T-cell (primary cell): ENCODE measurements at regions not wholly inside any gene's neighbourhood (a gene's known extent, or its start where the extent isn't known, plus 50 kb on each side); places are given as distances from the start of the nearest gene placed in this dataset.
"Not testable (repeated sequence)": the region's sequence is repeated elsewhere in the genome, so short reads cannot be mapped to it uniquely, and the experiment has no call there.

Experiments used
- ATAC-seq, 4 experiments: fragments of 200-7000 bp in 3 of 4; fragments of 150-1000 bp in 1 of 4; cut with Tn5 transposase; replicated peaks in 1 of 4; 1 replicate in 3 of 4; 2 replicates in 1 of 4; pipeline ENCODE4 v1.10.0; 2021; ENCODE audit warnings: moderate library complexity in 3 of 4, mild to moderate bottlenecking in 2 of 4, moderate number of reproducible peaks in 1 of 4
- CTCF ChIA-PET, 2 donors: fragments of 300-600 bp; sonication (Branson Sonifier 250); formaldehyde crosslinking; loops; one replicate each; lab custom pipeline; 2022; ENCODE audit warnings: antibody characterized with exemption in 2 of 2; lab: Charles Lee
- POLR2A ChIA-PET, 2 donors: fragments of 300-600 bp; sonication (Branson Sonifier 250); formaldehyde crosslinking; loops; one replicate each; lab custom pipeline; 2022; ENCODE audit warnings: antibody characterized with exemption in 2 of 2; lab: Charles Lee
- DNase-seq, 35 experiments: peaks; one replicate each; pipeline versions ENCODE4 v3.0.0 to v3.0.0-alpha.2; 2013 to 2023
- H3K27ac ChIP-seq: one replicate; pipeline ENCODE4 v1.5.1; 2013; ENCODE audit warnings: low read length
- H3K27me3 ChIP-seq, 2 experiments: replicated peaks in 1 of 2; 1 replicate in 1 of 2; 2 replicates in 1 of 2; pipeline versions ENCODE4 v1.6.1 to v1.7.0; 2013; ENCODE audit warnings: low read length in 1 of 2, mixed read lengths in 1 of 2; ENCODE audit not compliant: control insufficient read depth in 2 of 2, insufficient read depth in 2 of 2; ENCODE audit errors: extremely low read depth in 1 of 2
- H3K36me3 ChIP-seq, 2 donors: 1 replicate in 1 of 2; 2 replicates in 1 of 2; pipeline versions ENCODE4 v1.6.1 to v1.7.0; 2013; ENCODE audit warnings: low read length in 1 of 2; ENCODE audit not compliant: control insufficient read depth in 2 of 2, insufficient read depth in 1 of 2; ENCODE audit errors: extremely low read depth in 1 of 2
- H3K4me1 ChIP-seq, 2 experiments: 1 replicate in 1 of 2; 2 replicates in 1 of 2; pipeline versions ENCODE4 v1.6.1 to v1.7.0; 2013; ENCODE audit warnings: low read length in 2 of 2, mixed read lengths in 1 of 2; ENCODE audit not compliant: insufficient read depth in 2 of 2, control insufficient read depth in 1 of 2; ENCODE audit errors: extremely low read depth in 1 of 2
- H3K4me3 ChIP-seq, 2 donors: 1 replicate in 1 of 2; 2 replicates in 1 of 2; pipeline versions ENCODE4 v1.5.1 to v1.7.0; 2013; ENCODE audit warnings: mild to moderate bottlenecking in 2 of 2, low read length in 1 of 2, moderate library complexity in 1 of 2; ENCODE audit not compliant: control insufficient read depth in 1 of 2; ENCODE audit errors: extremely low read depth in 1 of 2
- H3K9me3 ChIP-seq: 2 replicates; pipeline ENCODE4 v1.7.0; 2013
- H3K27ac Mint-ChIP-seq, 2 donors: one replicate each; pipeline ENCODE4 v1.8.0; 2020 to 2021; ENCODE audit warnings: mild to moderate bottlenecking in 2 of 2, mixed read lengths in 2 of 2
- H3K27me3 Mint-ChIP-seq, 2 donors: one replicate each; pipeline ENCODE4 v1.8.0; 2021 to 2022; ENCODE audit warnings: mixed read lengths in 2 of 2
- H3K36me3 Mint-ChIP-seq: one replicate; pipeline ENCODE4 v1.8.0; 2021; ENCODE audit warnings: mixed read lengths
- H3K4me1 Mint-ChIP-seq, 3 donors: one replicate each; pipeline ENCODE4 v1.8.0; 2020 to 2022; ENCODE audit warnings: mixed read lengths in 3 of 3, mild to moderate bottlenecking in 1 of 3
- H3K4me3 Mint-ChIP-seq, 3 donors: one replicate each; pipeline ENCODE4 v1.8.0; 2020 to 2022; ENCODE audit warnings: mild to moderate bottlenecking in 3 of 3, mixed read lengths in 3 of 3, moderate library complexity in 3 of 3
- H3K9me3 Mint-ChIP-seq, 3 donors: one replicate each; pipeline ENCODE4 v1.8.0; 2020 to 2022; ENCODE audit warnings: mixed read lengths in 3 of 3
- WGBS: methylation state at CpG from one replicate; pipeline ENCODE4 v1.1.5; 2013; ENCODE audit warnings: missing lambda C conversion rate; ENCODE audit not compliant: insufficient coverage; 5-methylcytosine and 5-hydroxymethylcytosine counted together

- H3K4me1 ChIP-seq, H3K36me3 Mint-ChIP-seq, H3K36me3 ChIP-seq, H3K4me3 ChIP-seq, POLR2A ChIA-PET, DNase-seq, H3K4me3 Mint-ChIP-seq, H3K9me3 Mint-ChIP-seq, ATAC-seq, H3K4me1 Mint-ChIP-seq, H3K27me3 Mint-ChIP-seq, H3K9me3 ChIP-seq, H3K27me3 ChIP-seq, H3K27ac ChIP-seq, H3K27ac Mint-ChIP-seq, CTCF ChIA-PET: not testable (repeated sequence)
- no CpG with 5 or more reads among the region's 5 CpGs for WGBS
Measured at GRCh38 chr13:86253497-86253896, 454.3 kb upstream of the SLITRK6 start.

- CTCF ChIA-PET, DNase-seq, H3K27me3 ChIP-seq, POLR2A ChIA-PET, H3K27me3 Mint-ChIP-seq, H3K4me1 ChIP-seq, H3K4me1 Mint-ChIP-seq, H3K9me3 ChIP-seq, H3K36me3 ChIP-seq, H3K27ac ChIP-seq, H3K36me3 Mint-ChIP-seq, H3K27ac Mint-ChIP-seq, H3K4me3 Mint-ChIP-seq, H3K4me3 ChIP-seq, ATAC-seq, H3K9me3 Mint-ChIP-seq: not testable (repeated sequence)
- WGBS: no CpG with 5 or more reads among the region's 2 CpGs
Measured at GRCh38 chr13:86255820-86256219, 456.6 kb upstream of the SLITRK6 start.

- peaks cover 0 to 4% (median 0%) of the 10 kb centered on the region in 3 donors for H3K9me3 Mint-ChIP-seq
- no peak for ATAC-seq
Measured at GRCh38 chr13:86269511-86269910, 470.3 kb upstream of the SLITRK6 start.

GRCh38 chr13:86282442-86282841, 483.2 kb upstream of the SLITRK6 start:
- WGBS: no CpG with 5 or more reads among the region's 2 CpGs
- H3K36me3 Mint-ChIP-seq: no peaks in the 10 kb centered on the region
- peaks cover 0 to 5% (median 3%) of the 10 kb centered on the region in 3 donors for H3K9me3 Mint-ChIP-seq
- no peaks in the 10 kb centered on the region for H3K27me3 Mint-ChIP-seq
- no peak overlapping the region for H3K27ac ChIP-seq
- no peaks in the 10 kb centered on the region for H3K9me3 ChIP-seq
- ChIA-PET CTCF (no interaction called here), POLR2A (no interaction called here)
- no peak for ATAC-seq
- no peak overlapping the region for H3K27ac Mint-ChIP-seq
- H3K4me1 ChIP-seq: no peaks in the 10 kb centered on the region
- H3K4me3 ChIP-seq: no peak overlapping the region
- H3K4me1 Mint-ChIP-seq: no peaks in the 10 kb centered on the region
- no peak overlapping the region for H3K4me3 Mint-ChIP-seq
- H3K36me3 ChIP-seq: no peaks in the 10 kb centered on the region
- no peak for DNase-seq
- H3K27me3 ChIP-seq: no peaks in the 10 kb centered on the region

More at GRCh38 chr13:86269511-86269910, 470.3 kb upstream of the SLITRK6 start:
- ChIA-PET CTCF (no interaction called here), POLR2A (no interaction called here)
- Mint-ChIP-seq H3K27ac (no peak overlapping the region), H3K4me1 (no peaks in the 10 kb centered on the region), H3K4me3 (no peak overlapping the region), H3K27me3 (no peaks in the 10 kb centered on the region), H3K36me3 (no peaks in the 10 kb centered on the region)
- Histone ChIP-seq H3K36me3 (no peaks in the 10 kb centered on the region), H3K4me1 (no peaks in the 10 kb centered on the region), H3K27me3 (no peaks in the 10 kb centered on the region), H3K9me3 (peaks cover 2% of the 10 kb centered on the region), H3K27ac (no peak overlapping the region), H3K4me3 (no peak overlapping the region)
- DNase-seq: no peak

GRCh38 chr13:86283031-86283430, 483.8 kb upstream of the SLITRK6 start:
- no peak overlapping the region for H3K4me3 ChIP-seq
- H3K27ac ChIP-seq: no peak overlapping the region
- ChIA-PET POLR2A (no interaction called here), CTCF (interaction anchor here in 1 of 2 donors (0.7 kb wide), 1 partner anchor 22 kb away, joined by 3 read pairs; no protein-coding TSS in a partner anchor)
- no peaks in the 10 kb centered on the region for H3K27me3 Mint-ChIP-seq
- no peaks in the 10 kb centered on the region for H3K4me1 Mint-ChIP-seq
- H3K4me1 ChIP-seq: no peaks in the 10 kb centered on the region
- no peak for ATAC-seq
- H3K9me3 ChIP-seq: no peaks in the 10 kb centered on the region
- no peaks in the 10 kb centered on the region for H3K27me3 ChIP-seq
- no peaks in the 10 kb centered on the region for H3K36me3 Mint-ChIP-seq
- H3K4me3 Mint-ChIP-seq: no peak overlapping the region
- H3K9me3 Mint-ChIP-seq: peaks cover 0 to 5% (median 0%) of the 10 kb centered on the region in 3 donors
- DNase-seq: no peak
- no CpG with 5 or more reads among the region's 3 CpGs for WGBS
- H3K36me3 ChIP-seq: no peaks in the 10 kb centered on the region
- no peak overlapping the region for H3K27ac Mint-ChIP-seq

- ChIA-PET POLR2A (no interaction called here), CTCF (no interaction called here)
- no CpG with 5 or more reads among the region's 3 CpGs for WGBS
- H3K4me3 ChIP-seq: no peak overlapping the region
- no peaks in the 10 kb centered on the region for H3K27me3 Mint-ChIP-seq
- no peaks in the 10 kb centered on the region for H3K36me3 Mint-ChIP-seq
- H3K27ac ChIP-seq: no peak overlapping the region
- H3K36me3 ChIP-seq: no peaks in the 10 kb centered on the region
- H3K9me3 ChIP-seq: no peaks in the 10 kb centered on the region
- H3K9me3 Mint-ChIP-seq: peaks cover 0 to 3% (median 0%) of the 10 kb centered on the region in 3 donors
- DNase-seq (no peak), ATAC-seq (no peak)
- H3K4me3 Mint-ChIP-seq: no peak overlapping the region
- no peak overlapping the region for H3K27ac Mint-ChIP-seq
- no peaks in the 10 kb centered on the region for H3K4me1 Mint-ChIP-seq
- H3K27me3 ChIP-seq: no peaks in the 10 kb centered on the region
- no peaks in the 10 kb centered on the region for H3K4me1 ChIP-seq
Measured at GRCh38 chr13:86298725-86299124, 499.5 kb upstream of the SLITRK6 start.

- Mint-ChIP-seq H3K4me1 (no peaks in the 10 kb centered on the region), H3K36me3 (no peaks in the 10 kb centered on the region), H3K9me3 (peaks cover 0 to 3% (median 0%) of the 10 kb centered on the region in 3 donors), H3K27ac (no peak overlapping the region), H3K4me3 (no peak overlapping the region), H3K27me3 (no peaks in the 10 kb centered on the region)
- no peak overlapping the region for H3K27ac ChIP-seq
- DNase-seq: no peak
- no peaks in the 10 kb centered on the region for H3K9me3 ChIP-seq
- ATAC-seq: no peak
- no peaks in the 10 kb centered on the region for H3K27me3 ChIP-seq
- no CpG with 5 or more reads among the region's 2 CpGs for WGBS
- ChIA-PET CTCF (no interaction called here), POLR2A (no interaction called here)
- no peaks in the 10 kb centered on the region for H3K4me1 ChIP-seq
- no peak overlapping the region for H3K4me3 ChIP-seq
- H3K36me3 ChIP-seq: no peaks in the 10 kb centered on the region
Measured at GRCh38 chr13:86299128-86299527, 499.9 kb upstream of the SLITRK6 start.
